ENCODE measurements at regions not wholly inside any gene's neighbourhood (a gene's known extent, or its start where the extent isn't known, plus 50 kb on each side); places are given as distances from the start of the nearest gene placed in this dataset.

GRCh38 chr13:62210951-62211350 lies 795.3 kb upstream of the PCDH20 start:
- TF ChIP-seq CTCF (IDR thresholded peaks at IDR 0.05) (no peak), POLR2A (IDR thresholded peaks at IDR 0.05) (no peak)
